ENCODE measurements at regions not wholly inside any gene's neighbourhood (a gene's known extent, or its start where the extent isn't known, plus 50 kb on each side); places are given as distances from the start of the nearest gene placed in this dataset.

GRCh38 chr13:82634946-82635345 lies 1247.3 kb downstream of the SLITRK1 start:
- Histone ChIP-seq H3K36me3 (ENCODE audit: control insufficient read depth, insufficient read depth, low read length) (no peaks in the 10 kb centered on the region), H3K23ac (ENCODE audit: low read depth, low read length) (no peak overlapping the region), H3K14ac (replicated peaks; ENCODE audit: low read depth, low read length) (no peak overlapping the region), H3K4me2 (ENCODE audit: low read depth, low read length) (no peak overlapping the region), H2AK9ac (replicated peaks; ENCODE audit: low read depth, low read length, poor library complexity) (no peak overlapping the region), H3K27ac (ENCODE audit: insufficient read depth, low read length) (no peak overlapping the region), H3K9ac (ENCODE audit: low read depth, low read length) (no peak overlapping the region), H2AK5ac (ENCODE audit: low read depth, low read length) (no peak overlapping the region), H3K9me3 (ENCODE audit: control insufficient read depth, insufficient read depth, low read length) (peaks cover 3% of the 10 kb centered on the region), H4K5ac (ENCODE audit: low read depth, low read length) (no peak overlapping the region), H2BK120ac (ENCODE audit: low read depth, low read length) (no peak overlapping the region), H3K4me3 (ENCODE audit: insufficient read depth, low read depth, low read length) (no peak overlapping the region), H2BK15ac (ENCODE audit: low read depth, low read length) (no peak overlapping the region), H3K4ac (ENCODE audit: low read depth, low read length) (no peak overlapping the region), H3K18ac (ENCODE audit: low read depth, low read length) (no peak overlapping the region), H4K20me1 (ENCODE audit: insufficient read depth, low read length) (no peaks in the 10 kb centered on the region), H3K79me1 (ENCODE audit: low read depth in 1 of 2, low read length in 2 of 2) (no peaks in the 10 kb centered on the region), H3K56ac (ENCODE audit: extremely low read depth, insufficient read depth, low read length) (no peak overlapping the region), H2BK20ac (ENCODE audit: low read depth, low read length) (no peak overlapping the region), H4K91ac (ENCODE audit: insufficient read depth, low read depth, low read length) (no peak overlapping the region), H2AFZ (replicated peaks; ENCODE audit: low read length, poor library complexity) (no peak overlapping the region), H3K4me1 (ENCODE audit: control insufficient read depth, insufficient read depth, low read length) (no peaks in the 10 kb centered on the region), H4K8ac (ENCODE audit: low read depth in 2 of 2, low read length in 2 of 2) (no peak overlapping the region), H3K27me3 (ENCODE audit: control insufficient read depth, insufficient read depth, low read length) (no peaks in the 10 kb centered on the region), H2BK5ac (ENCODE audit: low read depth, low read length, poor library complexity, severe bottlenecking) (no peak overlapping the region), H3K9me1 (ENCODE audit: insufficient read depth, low read length) (no peaks in the 10 kb centered on the region)
- CTCF ChIA-PET: no interaction called here
- dilution Hi-C loops (cut with HindIII; ENCODE audit: low sequenced_read_pairs, unreplicated experiment): no loop called here
- BruUV-seq (replicated peaks): no TSS peak
- no peak for TF ChIP-seq MAZ (IDR thresholded peaks at IDR 0.05; ENCODE audit: borderline replicate concordance, low read depth, low read length)
- no peak for TF ChIP-seq MXI1 (IDR thresholded peaks at IDR 0.05; ENCODE audit: borderline replicate concordance, low read depth, low read length)
- TF ChIP-seq RCOR1 (IDR thresholded peaks at IDR 0.05; ENCODE audit: insufficient replicate concordance, low read length): no peak
- TF ChIP-seq RAD21 (IDR thresholded peaks at IDR 0.05; ENCODE audit: low read length): no peak
- TF ChIP-seq ELK1 (IDR thresholded peaks at IDR 0.05; ENCODE audit: borderline replicate concordance, low read depth, low read length): no peak
- TF ChIP-seq NFE2L2 (IDR thresholded peaks at IDR 0.05; ENCODE audit: low read depth, low read length): no peak
- TF ChIP-seq CEBPB (IDR thresholded peaks at IDR 0.05; ENCODE audit: low read depth, low read length): no peak
- no peak for TF ChIP-seq BHLHE40 (IDR thresholded peaks at IDR 0.05; ENCODE audit: low read depth, low read length)
- TF ChIP-seq FOS (IDR thresholded peaks at IDR 0.05; ENCODE audit: low read depth, low read length): no peak
- TF ChIP-seq, protein P1, sequence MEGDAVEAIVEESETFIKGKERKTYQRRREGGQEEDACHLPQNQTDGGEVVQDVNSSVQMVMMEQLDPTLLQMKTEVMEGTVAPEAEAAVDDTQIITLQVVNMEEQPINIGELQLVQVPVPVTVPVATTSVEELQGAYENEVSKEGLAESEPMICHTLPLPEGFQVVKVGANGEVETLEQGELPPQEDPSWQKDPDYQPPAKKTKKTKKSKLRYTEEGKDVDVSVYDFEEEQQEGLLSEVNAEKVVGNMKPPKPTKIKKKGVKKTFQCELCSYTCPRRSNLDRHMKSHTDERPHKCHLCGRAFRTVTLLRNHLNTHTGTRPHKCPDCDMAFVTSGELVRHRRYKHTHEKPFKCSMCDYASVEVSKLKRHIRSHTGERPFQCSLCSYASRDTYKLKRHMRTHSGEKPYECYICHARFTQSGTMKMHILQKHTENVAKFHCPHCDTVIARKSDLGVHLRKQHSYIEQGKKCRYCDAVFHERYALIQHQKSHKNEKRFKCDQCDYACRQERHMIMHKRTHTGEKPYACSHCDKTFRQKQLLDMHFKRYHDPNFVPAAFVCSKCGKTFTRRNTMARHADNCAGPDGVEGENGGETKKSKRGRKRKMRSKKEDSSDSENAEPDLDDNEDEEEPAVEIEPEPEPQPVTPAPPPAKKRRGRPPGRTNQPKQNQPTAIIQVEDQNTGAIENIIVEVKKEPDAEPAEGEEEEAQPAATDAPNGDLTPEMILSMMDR (conservative IDR thresholded peaks at IDR 0.05; ENCODE audit: low read depth, low read length): no peak
- no peak for TF ChIP-seq USF2 (IDR thresholded peaks at IDR 0.05; ENCODE audit: low read depth, low read length)
- no peak for TF ChIP-seq MAFK (IDR thresholded peaks at IDR 0.05; ENCODE audit: low read depth, low read length)
- in situ Hi-C loops (cut with MboI; ENCODE audit: low sequenced_read_pairs): no loop called here
- no CpG with 5 or more reads among the region's 2 CpGs for WGBS, 2 experiments (ENCODE audit: extremely low coverage in 2 of 2, insufficient read length in 1 of 2)
- DNase-seq: peak; percentile 16
- POLR2A ChIA-PET (ENCODE audit: unreplicated experiment): no interaction called here
- ATAC-seq (ENCODE audit: low read depth): no peak
- intact Hi-C loops (cut with micrococcal nuclease): no loop called here

All from IMR-90 (cell line).